ENCODE measurements at regions not wholly inside any gene's neighbourhood (a gene's known extent, or its start where the extent isn't known, plus 50 kb on each side); places are given as distances from the start of the nearest gene placed in this dataset.

GRCh38 chr2:16259010-16259409 lies 318.7 kb downstream of the MYCN start:
- Mint-ChIP-seq H3K4me3 (ENCODE audit: low read depth, unreplicated experiment) (no peak overlapping the region), H3K9me3 (ENCODE audit: low read depth, unreplicated experiment) (no peaks in the 10 kb centered on the region), H3K4me1 (ENCODE audit: low read depth, unreplicated experiment) (no peaks in the 10 kb centered on the region), H3K36me3 (ENCODE audit: insufficient read depth, unreplicated experiment) (no peaks in the 10 kb centered on the region), H3K27me3 (ENCODE audit: unreplicated experiment) (no peaks in the 10 kb centered on the region), H3K27ac (ENCODE audit: unreplicated experiment) (no peak overlapping the region)
- intact Hi-C loops (cut with micrococcal nuclease; ENCODE audit: unreplicated experiment): no loop called here
- CTCF ChIA-PET: interaction anchor here (1.3 kb wide), 1 partner anchor 25 kb away, joined by 3 read pairs; no protein-coding TSS in a partner anchor
- no peak for TF ChIP-seq CTCF (IDR thresholded peaks at IDR 0.05; ENCODE audit: unreplicated experiment)
- DNase-seq: no peak
- BruUV-seq (replicated peaks): no TSS peak

DNA sequence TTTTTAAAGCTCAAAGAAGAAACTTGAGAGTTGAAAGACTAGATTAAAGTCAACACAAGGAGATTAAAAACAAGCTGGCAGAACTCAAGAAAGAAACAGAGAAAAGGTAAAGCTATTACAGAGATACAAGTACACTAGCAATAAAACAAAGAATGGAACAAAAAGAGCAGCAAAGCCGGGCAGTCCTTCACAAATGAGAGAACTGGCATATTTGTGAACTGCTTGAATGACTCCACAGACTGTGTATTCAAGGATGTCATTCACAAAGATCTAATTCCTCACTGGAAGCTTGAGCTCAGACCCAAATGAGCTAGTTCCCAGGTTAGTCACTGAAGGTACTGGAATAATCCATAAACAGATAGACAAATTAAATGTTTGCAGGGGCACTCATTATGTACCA lies 318.0 kb downstream of the MYCN start:
- Mint-ChIP-seq H3K27ac (ENCODE audit: unreplicated experiment) (no peak overlapping the region), H3K36me3 (ENCODE audit: insufficient read depth, unreplicated experiment) (no peaks in the 10 kb centered on the region), H3K4me3 (ENCODE audit: low read depth, unreplicated experiment) (no peak overlapping the region), H3K9me3 (ENCODE audit: low read depth, unreplicated experiment) (no peaks in the 10 kb centered on the region), H3K27me3 (ENCODE audit: unreplicated experiment) (no peaks in the 10 kb centered on the region), H3K4me1 (ENCODE audit: low read depth, unreplicated experiment) (no peaks in the 10 kb centered on the region)
- no peak for TF ChIP-seq CTCF (IDR thresholded peaks at IDR 0.05; ENCODE audit: unreplicated experiment)
- no TSS peak for BruUV-seq (replicated peaks)
- DNase-seq: no peak
- intact Hi-C loops (cut with micrococcal nuclease; ENCODE audit: unreplicated experiment): no loop called here
- CTCF ChIA-PET: no interaction called here

GRCh38 chr2:16257322-16258028 lies 317.1 kb downstream of the MYCN start:
- DNase-seq: no peak
- Mint-ChIP-seq H3K4me1 (ENCODE audit: low read depth, unreplicated experiment) (no peaks in the 10 kb centered on the region), H3K36me3 (ENCODE audit: insufficient read depth, unreplicated experiment) (no peaks in the 10 kb centered on the region), H3K27ac (ENCODE audit: unreplicated experiment) (no peak overlapping the region), H3K27me3 (ENCODE audit: unreplicated experiment) (no peaks in the 10 kb centered on the region), H3K4me3 (ENCODE audit: low read depth, unreplicated experiment) (no peak overlapping the region), H3K9me3 (ENCODE audit: low read depth, unreplicated experiment) (no peaks in the 10 kb centered on the region)
- BruUV-seq (replicated peaks): no TSS peak
- CTCF ChIA-PET: no interaction called here
- TF ChIP-seq CTCF (IDR thresholded peaks at IDR 0.05; ENCODE audit: unreplicated experiment): no peak
- intact Hi-C loops (cut with micrococcal nuclease; ENCODE audit: unreplicated experiment): no loop called here

DNA sequence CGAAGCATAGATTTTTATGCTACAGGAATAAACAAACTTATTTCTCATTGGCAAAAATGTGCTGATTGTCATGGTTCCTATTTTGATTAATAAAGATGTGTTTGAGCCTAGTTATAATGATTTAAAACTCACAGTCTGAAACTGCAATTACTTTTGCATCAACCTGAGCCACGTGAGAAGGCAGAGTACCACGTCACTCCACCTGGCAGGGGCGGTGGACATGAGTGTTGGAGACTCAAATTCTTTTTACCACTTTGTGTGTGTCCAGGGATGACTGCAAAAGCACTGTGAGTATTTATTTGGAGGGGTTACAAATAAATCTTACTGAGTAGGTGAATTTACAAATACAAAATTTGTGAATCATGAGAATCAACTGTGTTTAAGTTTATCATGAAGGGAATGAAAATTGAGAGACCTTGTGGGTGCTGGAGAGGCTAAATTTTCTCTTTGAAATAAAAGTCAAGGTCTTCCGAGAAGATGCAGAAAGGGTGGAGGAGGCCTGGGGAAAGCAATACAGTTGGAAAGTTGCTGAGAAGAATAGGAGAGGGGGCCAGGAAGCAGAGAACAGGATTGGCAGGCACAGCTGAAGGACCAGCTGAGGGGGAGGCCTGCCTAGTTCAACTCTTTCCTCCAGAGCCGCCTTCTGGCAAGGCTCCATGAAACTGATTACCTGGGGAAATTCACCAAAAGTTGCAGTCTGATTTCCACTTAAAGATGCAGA lies 316.4 kb downstream of the MYCN start:
- no TSS peak for BruUV-seq (replicated peaks)
- intact Hi-C loops (cut with micrococcal nuclease; ENCODE audit: unreplicated experiment): no loop called here
- H3K27ac Mint-ChIP-seq (ENCODE audit: unreplicated experiment): no peak overlapping the region
- H3K4me1 Mint-ChIP-seq (ENCODE audit: low read depth, unreplicated experiment): no peaks in the 10 kb centered on the region
- H3K36me3 Mint-ChIP-seq (ENCODE audit: insufficient read depth, unreplicated experiment): no peaks in the 10 kb centered on the region
- CTCF ChIA-PET: no interaction called here
- no peaks in the 10 kb centered on the region for H3K27me3 Mint-ChIP-seq (ENCODE audit: unreplicated experiment)
- TF ChIP-seq CTCF (IDR thresholded peaks at IDR 0.05; ENCODE audit: unreplicated experiment): no peak
- no peak for DNase-seq
- no peaks in the 10 kb centered on the region for H3K9me3 Mint-ChIP-seq (ENCODE audit: low read depth, unreplicated experiment)
- no peak overlapping the region for H3K4me3 Mint-ChIP-seq (ENCODE audit: low read depth, unreplicated experiment)

Data from Calu3 (cell line).